K562 (cell line): ENCODE measurements at regions not wholly inside any gene's neighbourhood (a gene's known extent, or its start where the extent isn't known, plus 50 kb on each side); places are given as distances from the start of the nearest gene placed in this dataset.

ENCODE experiments used
- ATAC-seq: fragments of 200-7000 bp; cut with Tn5 transposase; 3 replicates; pipeline ENCODE4 v1.9.1; 2020; ENCODE audit warnings: moderate library complexity
- BruUV-seq: library from RNA; stranded (reverse); fragments of 400-500 nt; replicated peaks from 2 replicates; lab custom pipeline; 2021; lab: Mats Ljungman, UMichigan
- CTCF ChIA-PET: fragments of 300-600 bp; formaldehyde crosslinking; extraction: SDS; loops from one replicate; lab custom pipeline; 2021; ENCODE audit warnings: low intra/inter-chr PET ratio; lab: Yijun Ruan, JAX
- POLR2A ChIA-PET: fragments of 300-600, 350-650 bp; sonication (Branson Sonifier 250); formaldehyde crosslinking; extraction: SDS; loops from one replicate; lab custom pipeline; 2021; ENCODE audit warnings: antibody characterized with exemption, inconsistent platforms; lab: Yijun Ruan, JAX
- DNase-seq, 4 experiments: peaks; one replicate each; pipeline versions ENCODE4 v3.0.0 to v3.0.0-alpha.2; 2011 to 2018; ENCODE audit warnings: low spot score in 3 of 4, mixed read lengths in 3 of 4; ENCODE audit errors: extremely low read depth in 1 of 4
- FAIRE-seq: peaks from 2 replicates; lab custom pipeline; 2011; peaks lifted over from hg19 to GRCh38; lab: Jason Lieb, UNC
- H2AFZ ChIP-seq: 2 replicates; pipeline ENCODE4 v1.6.0; 2011; ENCODE audit warnings: low read depth, low read length, control low read depth, inconsistent platforms
- H3K27ac ChIP-seq: fragments of 200-600 bp; 3 replicates; pipeline ENCODE4 v1.8.0; 2011; ENCODE audit warnings: low read depth, mild to moderate bottlenecking, control low read depth, inconsistent platforms, low read length, moderate library complexity, mixed read lengths; ENCODE audit errors: extremely low read depth
- H3K27me3 ChIP-seq, 2 experiments: fragments of 300-600 bp in 1 of 2; 2 replicates in 1 of 2; 3 replicates in 1 of 2; pipeline versions ENCODE4 v1.6.0 to v1.8.0; 2011; ENCODE audit warnings: inconsistent platforms in 2 of 2, low read length in 2 of 2, mild to moderate bottlenecking in 1 of 2, mixed read lengths in 1 of 2, moderate library complexity in 1 of 2; ENCODE audit not compliant: control insufficient read depth in 2 of 2, insufficient read depth in 2 of 2
- H3K36me3 ChIP-seq: fragments of 300-600 bp; 3 replicates; pipeline ENCODE4 v1.8.0; 2011; ENCODE audit warnings: mild to moderate bottlenecking, low read length, inconsistent platforms; ENCODE audit not compliant: control insufficient read depth, insufficient read depth
- H3K4me1 ChIP-seq, 2 experiments: fragments of 200-600 bp in 1 of 2; replicated peaks in 1 of 2; 2 replicates in 1 of 2; 3 replicates in 1 of 2; pipeline versions ENCODE4 v1.5.1 to v1.8.0; 2011; ENCODE audit warnings: inconsistent platforms in 2 of 2, low read length in 2 of 2, mild to moderate bottlenecking in 1 of 2, mixed read lengths in 1 of 2, moderate library complexity in 1 of 2; ENCODE audit not compliant: control insufficient read depth in 2 of 2, insufficient read depth in 2 of 2
- H3K4me2 ChIP-seq: 2 replicates; pipeline ENCODE4 v1.6.1; 2011; ENCODE audit warnings: low read length, control low read depth, inconsistent platforms, mixed read lengths; ENCODE audit not compliant: insufficient read depth
- H3K4me3 ChIP-seq: fragments of 200-600 bp; sonication (generic), shearing (Covaris generic); 2 replicates; pipeline ENCODE4 v1.5.1; 2016; ENCODE audit warnings: control low read depth, inconsistent platforms
- H3K79me2 ChIP-seq: fragments of 200-600 bp; 3 replicates; pipeline ENCODE4 v1.8.0; 2011; ENCODE audit warnings: low read length, inconsistent platforms; ENCODE audit not compliant: control insufficient read depth, insufficient read depth
- H3K9ac ChIP-seq, 2 experiments: 2 replicates each; pipeline versions ENCODE4 v1.6.0 to v1.6.1; 2011; ENCODE audit warnings: low read depth in 2 of 2, low read length in 2 of 2, control low read depth in 1 of 2, inconsistent platforms in 1 of 2, mild to moderate bottlenecking in 1 of 2, mixed read lengths in 1 of 2; ENCODE audit not compliant: insufficient read depth in 1 of 2
- H3K9me1 ChIP-seq: one replicate; pipeline ENCODE4 v1.6.0; 2011; ENCODE audit warnings: inconsistent platforms, mild to moderate bottlenecking, low read length, moderate library complexity; ENCODE audit not compliant: control insufficient read depth, insufficient read depth
- H3K9me3 ChIP-seq: replicated peaks from 2 replicates; pipeline ENCODE4 v1.5.1; 2011; ENCODE audit warnings: low read depth, low read length, inconsistent platforms; ENCODE audit not compliant: control insufficient read depth, insufficient read depth
- H4K20me1 ChIP-seq: replicated peaks from 2 replicates; pipeline ENCODE4 v1.6.1; 2011; ENCODE audit warnings: low read length, inconsistent platforms, mixed read lengths; ENCODE audit not compliant: control insufficient read depth, insufficient read depth
- CBX8 ChIP-seq: fragments of 200-600 bp; sonication (generic); IDR thresholded peaks from 2 replicates; pipeline ENCODE4 v1.6.1; 2012; ENCODE audit warnings: borderline replicate concordance, mixed run types, low read depth, mild to moderate bottlenecking, moderate library complexity, mixed read lengths, low read length, control low read depth, inconsistent platforms; ENCODE audit not compliant: poor library complexity, severe bottlenecking; ENCODE audit errors: extremely low read depth
- JUNB ChIP-seq: fragments of 450-650 bp; formaldehyde crosslinking; conservative IDR thresholded peaks from 2 replicates; pipeline ENCODE4 v1.4.0; 2020; ENCODE audit warnings: mild to moderate bottlenecking
- SRSF7 ChIP-seq: fragments of 200-400 bp; formaldehyde crosslinking; optimal IDR thresholded peaks from 2 replicates; pipeline ENCODE3; 2017; ENCODE audit warnings: mild to moderate bottlenecking, low read depth, low read length
- ZEB2 ChIP-seq: fragments of 450-650 bp; IDR thresholded peaks from 2 replicates; pipeline ENCODE4 v1.6.1; 2016
- WGBS: fragments of 100-300 bp; shearing (Covaris generic); methylation state at CpG from one replicate; pipeline ENCODE4 v1.1.6; 2016; ENCODE audit warnings: low coverage, mixed read lengths; ENCODE audit not compliant: insufficient coverage; ENCODE audit errors: missing lambda C conversion rate; 5-methylcytosine and 5-hydroxymethylcytosine counted together
- in situ Hi-C: fragments of 300-500 bp; cut with MboI; formaldehyde crosslinking; loops from 4 replicates; pipeline ENCODE4 v1.15.0; 2018; ENCODE audit warnings: inconsistent platforms, mixed read lengths
- intact Hi-C: fragments of 100-400 bp; cut with micrococcal nuclease; formaldehyde crosslinking; loops from 2 replicates; pipeline ENCODE4 v1.14.2; 2022

- Histone ChIP-seq H3K4me1 (no peaks in the 10 kb centered on the region), H3K9me1 (no peaks in the 10 kb centered on the region), H3K36me3 (no peaks in the 10 kb centered on the region), H3K4me2 (no peak overlapping the region), H2AFZ (no peak overlapping the region), H3K9ac (no peak overlapping the region), H4K20me1 (no peaks in the 10 kb centered on the region), H3K4me3 (no peak overlapping the region), H3K9me3 (no peaks in the 10 kb centered on the region), H3K27me3 (peaks cover 13 to 25% of the 10 kb centered on the region in 2 experiments), H3K79me2 (no peaks in the 10 kb centered on the region), H3K27ac (no peak overlapping the region)
- FAIRE-seq (no peak), DNase-seq (no peak), ATAC-seq (no peak)
- in situ Hi-C loops, result no loop called here
- TF ChIP-seq SRSF7, result no peak
- no peak for TF ChIP-seq ZEB2
- no peak for TF ChIP-seq CBX8
- POLR2A ChIA-PET, result no interaction called here
- WGBS, result 0% methylated on average over 12 of the region's 12 CpGs
- no TSS peak for BruUV-seq
- intact Hi-C loops, result no loop called here
- CTCF ChIA-PET, result no interaction called here
Observed at GRCh38 chr5:38167562-38167996, 90.8 kb upstream of the EGFLAM start.

- no peaks in the 10 kb centered on the region for H3K36me3 ChIP-seq
- in situ Hi-C loops, result no loop called here
- ChIA-PET CTCF (no interaction called here), POLR2A (no interaction called here)
- no peaks in the 10 kb centered on the region for H3K4me1 ChIP-seq
- H3K9ac ChIP-seq, result no peak overlapping the region
- no peak for ATAC-seq
- FAIRE-seq, result no peak
- intact Hi-C loops, result no loop called here
- peaks cover 13 to 26% of the 10 kb centered on the region in 2 experiments for H3K27me3 ChIP-seq
- no peak for DNase-seq
- no peak overlapping the region for H3K27ac ChIP-seq
- H3K9me3 ChIP-seq, result no peaks in the 10 kb centered on the region
- TF ChIP-seq JUNB (CRISPR knock-in tag), result no peak
- 2% methylated on average over 11 of the region's 11 CpGs for WGBS
- BruUV-seq, result no TSS peak
- no peaks in the 10 kb centered on the region for H4K20me1 ChIP-seq
- H2AFZ ChIP-seq, result no peak overlapping the region
- no peak overlapping the region for H3K4me3 ChIP-seq
- no peaks in the 10 kb centered on the region for H3K79me2 ChIP-seq
- H3K9me1 ChIP-seq, result no peaks in the 10 kb centered on the region
- H3K4me2 ChIP-seq, result no peak overlapping the region
Observed at GRCh38 chr5:38166832-38167231, 91.5 kb upstream of the EGFLAM start.
